Gastroesophageal sphincter (tissue), 4 donors: ENCODE measurements at regions not wholly inside any gene's neighbourhood (a gene's known extent, or its start where the extent isn't known, plus 50 kb on each side); places are given as distances from the start of the nearest gene placed in this dataset.

ENCODE experiments used
- ATAC-seq: fragments of 150-250 bp; one replicate; pipeline ENCODE4 v1.9.1; 2016; ENCODE audit warnings: mild to moderate bottlenecking, moderate library complexity
- H3K27ac ChIP-seq, 4 donors: fragments of 200-600 bp; sonication (generic) in 3 of 4; 1 replicate in 3 of 4; 2 replicates in 1 of 4; pipeline ENCODE4 v1.5.1; 2016 to 2019
- H3K27me3 ChIP-seq: fragments of 200-600 bp; sonication (generic); one replicate; pipeline ENCODE4 v1.5.1; 2019
- H3K36me3 ChIP-seq, 2 donors: fragments of 200-600 bp; sonication (generic); one replicate each; pipeline ENCODE4 v1.5.1; 2019; ENCODE audit warnings: control low read depth in 1 of 2
- H3K4me1 ChIP-seq, 3 donors: fragments of 200-600 bp; sonication (generic); 1 replicate in 2 of 3; 2 replicates in 1 of 3; pipeline ENCODE4 v1.5.1; 2016 to 2019; ENCODE audit warnings: control low read depth in 2 of 3
- H3K4me3 ChIP-seq, 2 donors: fragments of 200-600 bp; sonication (generic); one replicate each; pipeline ENCODE4 v1.5.1; 2019; ENCODE audit warnings: mild to moderate bottlenecking in 1 of 2, moderate library complexity in 1 of 2
- H3K9me3 ChIP-seq, 3 donors: fragments of 200-600 bp; sonication (generic); one replicate each; pipeline ENCODE4 v1.5.1; 2017 to 2019; ENCODE audit warnings: control low read depth in 2 of 3
- CTCF ChIP-seq, 4 experiments: fragments of 200-600 bp in 2 of 4; fragments of 450-650 bp in 2 of 4; sonication (generic) in 1 of 4; IDR thresholded peaks; one replicate each; pipeline ENCODE4 v1.5.1; 2017 to 2019; ENCODE audit warnings: antibody characterized with exemption in 4 of 4, mild to moderate bottlenecking in 2 of 4, moderate library complexity in 2 of 4
- EP300 ChIP-seq: sonication (generic); formaldehyde crosslinking; IDR thresholded peaks from one replicate; pipeline ENCODE4 v1.6.1; 2017; ENCODE audit warnings: antibody characterized with exemption, mild to moderate bottlenecking
- POLR2A ChIP-seq, 2 donors: fragments of 450-650 bp; IDR thresholded peaks; one replicate each; pipeline ENCODE4 v1.6.1; 2017; ENCODE audit warnings: antibody characterized with exemption in 2 of 2, mild to moderate bottlenecking in 2 of 2, moderate library complexity in 1 of 2
- POLR2AphosphoS5 ChIP-seq: sonication (generic); formaldehyde crosslinking; IDR thresholded peaks from one replicate; pipeline ENCODE4 v1.6.1; 2017; ENCODE audit warnings: antibody characterized with exemption
- WGBS, 2 donors: methylation state at CpG; one replicate each; pipeline ENCODE4 v1.1.5; 2018; ENCODE audit warnings: low coverage in 1 of 2; 5-methylcytosine and 5-hydroxymethylcytosine counted together

- no peak for ATAC-seq
- no peak overlapping the region for H3K27ac ChIP-seq
- H3K9me3 ChIP-seq, result peaks cover 0 to 11% (median 0%) of the 10 kb centered on the region in 3 donors
- H3K27me3 ChIP-seq, result no peaks in the 10 kb centered on the region
- 62% methylated on average over 3 of the region's 3 CpGs; no CpG with 5 or more reads in 1 of the 2 donors for WGBS, 2 donors
- H3K4me1 ChIP-seq, result no peaks in the 10 kb centered on the region
- H3K4me3 ChIP-seq, result no peak overlapping the region
- H3K36me3 ChIP-seq, result no peaks in the 10 kb centered on the region
- TF ChIP-seq EP300, result no peak
- no peak for TF ChIP-seq CTCF (IDR thresholded peaks at IDR 0.05)
- no peak for TF ChIP-seq POLR2AphosphoS5
Measured at GRCh38 chr21:31599013-31599412, 60.5 kb upstream of the SOD1 start.

- TF ChIP-seq EP300 (no peak), CTCF (IDR thresholded peaks at IDR 0.05) (no peak), POLR2A (IDR thresholded peaks at IDR 0.05) (no peak), POLR2AphosphoS5 (no peak)
- 80 to 100% methylated on average over 1 of the region's 14 CpGs for WGBS, 2 donors
- peaks cover 0 to 11% (median 0%) of the 10 kb centered on the region in 3 donors for H3K9me3 ChIP-seq
- H3K27ac ChIP-seq, result no peak overlapping the region
- no peak overlapping the region for H3K4me3 ChIP-seq
- no peaks in the 10 kb centered on the region for H3K36me3 ChIP-seq
- H3K4me1 ChIP-seq, result no peaks in the 10 kb centered on the region
- ATAC-seq, result no peak
- no peaks in the 10 kb centered on the region for H3K27me3 ChIP-seq
Measured at GRCh38 chr21:31597683-31598082, 61.8 kb upstream of the SOD1 start.

GRCh38 chr21:31596055-31596454 lies 63.4 kb upstream of the SOD1 start:
- no peaks in the 10 kb centered on the region for H3K27me3 ChIP-seq
- H3K4me1 ChIP-seq, result no peaks in the 10 kb centered on the region
- ATAC-seq, result no peak
- H3K36me3 ChIP-seq, result no peaks in the 10 kb centered on the region
- H3K27ac ChIP-seq, result no peak overlapping the region
- H3K4me3 ChIP-seq, result no peak overlapping the region
- H3K9me3 ChIP-seq, result peaks cover 0 to 11% (median 0%) of the 10 kb centered on the region in 3 donors
- no peak for TF ChIP-seq CTCF (IDR thresholded peaks at IDR 0.05)
- no peak for TF ChIP-seq POLR2AphosphoS5
- no peak for TF ChIP-seq EP300
- no peak for TF ChIP-seq POLR2A (IDR thresholded peaks at IDR 0.05)
- WGBS, 2 donors, result 81 to 92% methylated on average over 4 to 7 of the region's 8 CpGs

- ATAC-seq, result no peak
- H3K4me3 ChIP-seq, result no peak overlapping the region
- H3K9me3 ChIP-seq, result peaks cover 0 to 11% (median 0%) of the 10 kb centered on the region in 3 donors
- no peaks in the 10 kb centered on the region for H3K27me3 ChIP-seq
- no peak overlapping the region for H3K27ac ChIP-seq
- no peaks in the 10 kb centered on the region for H3K4me1 ChIP-seq
- TF ChIP-seq EP300 (no peak), CTCF (IDR thresholded peaks at IDR 0.05) (no peak), POLR2AphosphoS5 (no peak), POLR2A (IDR thresholded peaks at IDR 0.05) (no peak)
- H3K36me3 ChIP-seq, result no peaks in the 10 kb centered on the region
- WGBS, 2 donors, result 93% methylated on average over 2 of the region's 6 CpGs; no CpG with 5 or more reads in 1 of the 2 donors
Measured at GRCh38 chr21:31594726-31595125, 64.8 kb upstream of the SOD1 start.

- ATAC-seq, result no peak
- Histone ChIP-seq H3K27me3 (no peaks in the 10 kb centered on the region), H3K9me3 (peaks cover 0 to 11% (median 0%) of the 10 kb centered on the region in 3 donors), H3K36me3 (no peaks in the 10 kb centered on the region), H3K4me3 (no peak overlapping the region), H3K27ac (no peak overlapping the region), H3K4me1 (no peaks in the 10 kb centered on the region)
- 78 to 95% methylated on average over 2 to 3 of the region's 3 CpGs for WGBS, 2 donors
- TF ChIP-seq EP300 (no peak), POLR2AphosphoS5 (no peak), POLR2A (IDR thresholded peaks at IDR 0.05) (no peak), CTCF (IDR thresholded peaks at IDR 0.05) (no peak)
Measured at GRCh38 chr21:31594279-31594678, 65.2 kb upstream of the SOD1 start.
